GM18511 (cell line): ENCODE measurements at regions not wholly inside any gene's neighbourhood (a gene's known extent, or its start where the extent isn't known, plus 50 kb on each side); places are given as distances from the start of the nearest gene placed in this dataset.

Experiments used
- ATAC-seq: cut with Tn5 transposase; IDR thresholded peaks from one replicate; pipeline ENCODE4 v1.9.1; 2021; ENCODE audit warnings: mild to moderate bottlenecking, moderate library complexity; ENCODE audit not compliant: unreplicated experiment

GRCh38 chr15:60057554-60057953 is 53.4 kb downstream of the FOXB1 start:
- ATAC-seq, result no peak

GRCh38 chr15:60059186-60059585 is 55.1 kb downstream of the FOXB1 start:
- no peak for ATAC-seq

- ATAC-seq, result no peak
These were observed 57.6 kb downstream of the FOXB1 start for GRCh38 chr15:60061758-60062157.

GRCh38 chr15:60062826-60063225 is 58.7 kb downstream of the FOXB1 start:
- no peak for ATAC-seq

- ATAC-seq, result no peak
These were observed 61.8 kb downstream of the FOXB1 start for GRCh38 chr15:60065951-60066350.

GRCh38 chr15:60070838-60071493 is 66.9 kb downstream of the FOXB1 start:
- no peak for ATAC-seq

GRCh38 chr15:60072826-60073465 is 68.8 kb downstream of the FOXB1 start:
- ATAC-seq, result no peak

- no peak for ATAC-seq
These were observed 69.3 kb downstream of the FOXB1 start for GRCh38 chr15:60073466-60073840.

- no peak for ATAC-seq
These were observed 70.2 kb downstream of the FOXB1 start for GRCh38 chr15:60074181-60074885.

GRCh38 chr15:60076045-60076444 is 71.9 kb downstream of the FOXB1 start:
- no peak for ATAC-seq

- no peak for ATAC-seq
These were observed 72.6 kb downstream of the FOXB1 start for GRCh38 chr15:60076582-60077276.

- no peak for ATAC-seq
These were observed 73.7 kb downstream of the FOXB1 start for GRCh38 chr15:60077581-60078359.

- no peak for ATAC-seq
These were observed 75.1 kb downstream of the FOXB1 start for GRCh38 chr15:60079210-60079609.

- ATAC-seq, result no peak
These were observed 77.9 kb downstream of the FOXB1 start for GRCh38 chr15:60081976-60082375.

- ATAC-seq, result no peak
These were observed 79.2 kb downstream of the FOXB1 start for GRCh38 chr15:60083318-60083717.

- ATAC-seq, result no peak
These were observed 82.7 kb downstream of the FOXB1 start for GRCh38 chr15:60086681-60087429.

- ATAC-seq, result no peak
These were observed 83.5 kb downstream of the FOXB1 start for GRCh38 chr15:60087561-60087960.

- ATAC-seq, result no peak
These were observed 86.6 kb downstream of the FOXB1 start for GRCh38 chr15:60090747-60091146.

GRCh38 chr15:60091157-60091556 is 87.0 kb downstream of the FOXB1 start:
- ATAC-seq, result no peak

- no peak for ATAC-seq
These were observed 87.8 kb downstream of the FOXB1 start for GRCh38 chr15:60091911-60092310.
